Kidney epithelial cell (primary cell): ENCODE measurements at regions not wholly inside any gene's neighbourhood (a gene's known extent, or its start where the extent isn't known, plus 50 kb on each side); places are given as distances from the start of the nearest gene placed in this dataset.
A peak's percentile ranks its signal among the peaks of the same experiment; 100 is the strongest.

ENCODE experiments used
- DNase-seq: peaks from one replicate; pipeline ENCODE4 v3.0.0-alpha.2; 2010; ENCODE audit warnings: low read depth
- H3K27me3 ChIP-seq: 2 replicates; pipeline ENCODE4 v1.6.0; 2011; ENCODE audit warnings: low read length; ENCODE audit not compliant: control insufficient read depth, insufficient read depth
- H3K36me3 ChIP-seq: 2 replicates; pipeline ENCODE4 v1.5.1; 2011; ENCODE audit warnings: low read length; ENCODE audit not compliant: control insufficient read depth, insufficient read depth
- H3K4me3 ChIP-seq: 2 replicates; pipeline ENCODE4 v1.5.1; 2011; ENCODE audit warnings: low read depth, mild to moderate bottlenecking, control low read depth, low read length
- CTCF ChIP-seq: IDR thresholded peaks from 2 replicates; pipeline ENCODE4 v1.5.1; 2011; ENCODE audit warnings: mild to moderate bottlenecking, moderate library complexity, low read length, control low read depth, inconsistent platforms; ENCODE audit not compliant: insufficient read depth, poor library complexity, severe bottlenecking

GRCh38 chr4:8526363-8526855 is 53.8 kb upstream of the GPR78 start:
- Histone ChIP-seq H3K27me3 (no peaks in the 10 kb centered on the region), H3K36me3 (no peaks in the 10 kb centered on the region), H3K4me3 (no peak overlapping the region)
- no peak for TF ChIP-seq CTCF
- DNase-seq: no peak

GRCh38 chr4:8528713-8529112 is 51.5 kb upstream of the GPR78 start:
- Histone ChIP-seq H3K36me3 (no peaks in the 10 kb centered on the region), H3K27me3 (no peaks in the 10 kb centered on the region), H3K4me3 (no peak overlapping the region)
- peak; percentile 77 for DNase-seq
- no peak for TF ChIP-seq CTCF
